ENCODE measurements at regions not wholly inside any gene's neighbourhood (a gene's known extent, or its start where the extent isn't known, plus 50 kb on each side); places are given as distances from the start of the nearest gene placed in this dataset.

DNA sequence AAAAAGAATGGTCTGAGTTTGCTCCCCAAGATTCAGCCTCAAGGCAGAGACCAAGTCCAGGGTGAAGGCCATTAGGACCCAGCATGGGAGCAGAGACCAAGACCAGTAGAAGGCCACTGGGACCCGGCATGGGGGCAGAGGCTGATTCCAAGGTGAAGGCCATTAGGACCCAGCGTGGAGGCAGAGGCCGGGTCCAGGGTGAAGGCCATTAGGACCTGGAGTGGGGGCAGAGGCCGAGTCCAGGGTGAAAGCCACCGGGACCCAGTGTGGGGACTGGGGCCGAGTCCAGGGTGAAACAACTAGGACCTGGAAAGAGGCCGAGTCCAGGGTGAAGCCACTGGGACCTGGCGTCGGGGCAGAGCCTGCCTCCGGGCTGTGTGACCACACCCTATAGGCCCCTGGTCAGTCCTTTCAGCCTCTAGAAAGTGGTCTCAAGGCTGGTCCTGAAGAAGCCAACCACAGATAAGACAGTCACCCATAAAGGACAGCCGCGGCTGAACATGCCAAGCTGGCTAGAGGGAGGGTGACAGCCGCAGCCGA lies 113.8 kb upstream of the SALL3 start:
- Histone ChIP-seq H3K36me3 (no peaks in the 10 kb centered on the region), H3K27ac (no peak overlapping the region), H3K4me3 (no peak overlapping the region), H3K9me3 (no peaks in the 10 kb centered on the region), H3K27me3 (replicated peaks in 1 of 7) (peaks cover 0 to 38% (median 0%) of the 10 kb centered on the region in 7 donors), H3K4me1 (no peaks in the 10 kb centered on the region)
- WGBS, 5 donors = 88 to 96% (median 88%) methylated on average over 13 to 14 of the region's 14 CpGs
- TF ChIP-seq POLR2A (IDR thresholded peaks at IDR 0.05) (no peak), CTCF (IDR thresholded peaks at IDR 0.05 in 8 of 11, conservative IDR thresholded peaks at IDR 0.05 in 3 of 11) (no peak), POLR2AphosphoS5 (IDR thresholded peaks at IDR 0.05) (no peak)
- DNase-seq = no peak
- intact Hi-C loops (cut with DNase I; ENCODE audit: low total_unique reads) = no loop called here

- Histone ChIP-seq H3K27me3 (replicated peaks in 1 of 7) (peaks cover 0 to 26% (median 0%) of the 10 kb centered on the region in 7 donors), H3K4me1 (no peaks in the 10 kb centered on the region), H3K9me3 (no peaks in the 10 kb centered on the region), H3K27ac (no peak overlapping the region), H3K4me3 (no peak overlapping the region), H3K36me3 (no peaks in the 10 kb centered on the region)
- no peak for DNase-seq
- TF ChIP-seq CTCF (IDR thresholded peaks at IDR 0.05 in 8 of 11, conservative IDR thresholded peaks at IDR 0.05 in 3 of 11) = no peak
- no peak for TF ChIP-seq POLR2A (IDR thresholded peaks at IDR 0.05)
- TF ChIP-seq POLR2AphosphoS5 (IDR thresholded peaks at IDR 0.05) = no peak
- intact Hi-C loops (cut with DNase I; ENCODE audit: low total_unique reads) = no loop called here
- WGBS, 5 donors = 81 to 93% (median 84%) methylated on average over 13 to 19 of the region's 19 CpGs
Measured at GRCh38 chr18:78867131-78867530, 112.5 kb upstream of the SALL3 start.

- TF ChIP-seq CTCF (IDR thresholded peaks at IDR 0.05 in 8 of 11, conservative IDR thresholded peaks at IDR 0.05 in 3 of 11) = no peak
- TF ChIP-seq POLR2AphosphoS5 (IDR thresholded peaks at IDR 0.05) = no peak
- TF ChIP-seq POLR2A (IDR thresholded peaks at IDR 0.05) = no peak
Measured at GRCh38 chr18:78868330-78869316, 111.0 kb upstream of the SALL3 start.

DNA sequence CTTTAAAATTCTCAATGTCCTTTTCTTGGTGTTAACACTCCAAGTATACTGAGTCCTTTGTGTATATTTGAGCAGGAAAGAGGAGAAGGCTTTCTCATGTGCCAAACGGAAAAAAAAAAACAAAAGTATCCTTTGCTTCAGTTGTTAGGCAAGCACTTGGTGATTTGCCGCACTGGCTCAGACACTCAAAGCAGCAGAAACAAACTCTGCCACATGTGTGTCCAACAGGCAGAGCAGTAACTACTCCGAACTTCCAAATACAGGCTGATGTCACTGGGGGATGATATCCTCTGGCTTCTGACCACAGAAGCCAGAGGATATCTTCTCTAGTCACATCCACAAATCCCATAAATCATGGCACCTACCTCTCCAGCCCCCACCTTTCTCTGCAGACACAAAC lies 108.0 kb upstream of the SALL3 start:
- Histone ChIP-seq H3K4me3 (no peak overlapping the region), H3K27me3 (replicated peaks in 1 of 7) (peaks cover 0 to 38% (median 0%) of the 10 kb centered on the region in 7 donors), H3K27ac (no peak overlapping the region), H3K4me1 (no peaks in the 10 kb centered on the region), H3K36me3 (no peaks in the 10 kb centered on the region), H3K9me3 (no peaks in the 10 kb centered on the region)
- intact Hi-C loops (cut with DNase I; ENCODE audit: low total_unique reads) = loop anchor here (10.0 kb wide), 1 partner anchor 373 kb away; no protein-coding TSS in a partner anchor
- WGBS, 5 donors = 70 to 87% (median 72%) methylated on average over 3 of the region's 3 CpGs
- no peak for DNase-seq
- TF ChIP-seq CTCF (IDR thresholded peaks at IDR 0.05 in 8 of 11, conservative IDR thresholded peaks at IDR 0.05 in 3 of 11) = no peak
- no peak for TF ChIP-seq POLR2A (IDR thresholded peaks at IDR 0.05)
- TF ChIP-seq POLR2AphosphoS5 (IDR thresholded peaks at IDR 0.05) = no peak

More at GRCh38 chr18:78868330-78869316, 111.0 kb upstream of the SALL3 start:
- H3K4me3 ChIP-seq = no peak overlapping the region
- H3K4me1 ChIP-seq = no peaks in the 10 kb centered on the region
- no peaks in the 10 kb centered on the region for H3K9me3 ChIP-seq
- 62 to 71% (median 65%) methylated on average over 17 of the region's 17 CpGs for WGBS, 5 donors
- no peaks in the 10 kb centered on the region for H3K36me3 ChIP-seq
- peaks cover 0 to 17% (median 0%) of the 10 kb centered on the region in 7 donors for H3K27me3 ChIP-seq (replicated peaks in 1 of 7)
- DNase-seq = no peak
- no peak overlapping the region for H3K27ac ChIP-seq
- intact Hi-C loops (cut with DNase I; ENCODE audit: low total_unique reads) = no loop called here

Measured in spleen (tissue), 11 donors.